ENCODE measurements at regions not wholly inside any gene's neighbourhood (a gene's known extent, or its start where the extent isn't known, plus 50 kb on each side); places are given as distances from the start of the nearest gene placed in this dataset.

DNA sequence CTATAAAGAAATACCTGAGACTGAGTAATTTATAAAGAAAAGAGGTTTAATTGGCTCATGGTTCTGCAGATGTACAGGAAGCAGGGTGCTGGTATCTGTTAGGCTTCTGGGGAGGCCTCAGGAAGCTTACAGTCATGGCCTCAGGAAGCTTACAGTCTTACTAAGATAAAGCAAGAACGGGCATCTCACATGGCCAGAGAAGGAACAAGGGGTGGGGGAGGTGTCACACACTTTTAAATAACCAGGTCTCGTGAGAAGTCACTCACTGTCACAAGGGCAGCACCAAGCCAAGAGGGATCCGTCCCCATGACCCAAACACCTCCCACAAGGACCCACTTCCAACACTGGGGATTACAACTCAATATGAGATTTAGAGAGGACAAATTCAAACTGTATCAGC lies 192.8 kb upstream of the B3GAT1 start:
- TF ChIP-seq CTCF (IDR thresholded peaks at IDR 0.05) (no peak), POLR2AphosphoS5 (IDR thresholded peaks at IDR 0.05; ENCODE audit: insufficient read depth in 1 of 2, low read depth in 1 of 2) (no peak), POLR2A (IDR thresholded peaks at IDR 0.05) (no peak)
